NCI-H2196 treated with DMSO at 0.1 percent for 48 hours (cell line): ENCODE measurements at regions not wholly inside any gene's neighbourhood (a gene's known extent, or its start where the extent isn't known, plus 50 kb on each side); places are given as distances from the start of the nearest gene placed in this dataset.

Experiments used
- DNase-seq: peaks from one replicate; lab custom pipeline; 2025; ENCODE audit not compliant: unreplicated experiment; lab: John Stamatoyannopoulos, UW

DNA sequence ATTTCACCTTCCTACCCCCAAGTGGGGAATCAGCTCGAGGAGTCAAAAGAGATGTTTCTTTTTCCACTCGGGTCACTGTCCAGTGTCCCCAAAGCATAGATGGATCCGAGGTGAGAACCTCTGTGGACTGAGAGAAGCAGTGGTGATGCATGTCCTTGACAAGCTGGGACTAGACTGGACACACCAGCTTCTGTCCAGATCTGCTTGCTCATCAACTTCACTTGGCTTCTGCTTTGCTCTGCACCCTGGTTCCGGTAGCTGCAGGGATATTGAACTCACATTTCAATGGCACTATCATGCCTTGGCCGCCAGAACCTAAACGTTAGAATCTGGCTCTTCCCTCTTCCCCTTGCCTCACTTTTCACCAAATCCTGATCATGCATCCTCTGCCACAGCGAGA is 50.3 kb upstream of the CXCL12 start:
- DNase-seq = no peak

GRCh38 chr10:44436240-44436639 is 51.3 kb upstream of the CXCL12 start:
- no peak for DNase-seq

- DNase-seq = no peak
These were observed 53.1 kb upstream of the CXCL12 start for GRCh38 chr10:44437840-44438511.

- no peak for DNase-seq
These were observed 54.5 kb upstream of the CXCL12 start for GRCh38 chr10:44439239-44439957.

DNA sequence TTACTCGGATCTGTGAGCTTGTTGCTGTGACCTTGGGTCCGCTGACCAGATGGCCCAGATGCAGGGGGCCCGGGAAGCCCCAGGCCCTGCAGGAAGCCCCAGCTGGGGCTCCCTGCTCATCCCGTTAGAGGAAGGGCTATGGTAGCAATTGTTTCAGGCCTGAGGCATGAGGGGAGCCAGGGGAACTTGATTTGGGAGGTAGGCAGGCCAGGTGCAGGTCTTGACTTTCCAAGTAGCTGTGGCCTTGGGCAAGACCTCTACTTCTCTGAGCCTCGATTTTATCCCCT is 55.0 kb upstream of the CXCL12 start:
- DNase-seq = no peak

DNA sequence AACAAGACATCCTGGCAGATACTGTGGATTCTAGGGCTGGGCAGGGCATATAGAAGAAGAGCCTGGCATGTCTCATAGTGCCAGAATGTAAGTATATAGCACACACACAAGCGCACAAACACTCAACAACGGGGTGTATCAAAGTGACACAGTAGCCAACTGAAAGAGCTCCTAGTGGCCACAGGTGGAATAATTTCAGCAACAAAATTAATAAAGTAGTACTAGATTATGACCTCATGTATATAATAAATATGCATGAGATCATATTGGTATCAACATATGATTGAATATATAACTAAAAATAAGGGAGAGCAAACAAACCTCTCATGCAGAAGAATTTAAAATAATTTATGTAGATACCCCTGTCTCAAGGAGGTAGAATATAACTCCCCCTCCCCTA is 72.4 kb upstream of the CXCL12 start:
- DNase-seq = no peak

DNA sequence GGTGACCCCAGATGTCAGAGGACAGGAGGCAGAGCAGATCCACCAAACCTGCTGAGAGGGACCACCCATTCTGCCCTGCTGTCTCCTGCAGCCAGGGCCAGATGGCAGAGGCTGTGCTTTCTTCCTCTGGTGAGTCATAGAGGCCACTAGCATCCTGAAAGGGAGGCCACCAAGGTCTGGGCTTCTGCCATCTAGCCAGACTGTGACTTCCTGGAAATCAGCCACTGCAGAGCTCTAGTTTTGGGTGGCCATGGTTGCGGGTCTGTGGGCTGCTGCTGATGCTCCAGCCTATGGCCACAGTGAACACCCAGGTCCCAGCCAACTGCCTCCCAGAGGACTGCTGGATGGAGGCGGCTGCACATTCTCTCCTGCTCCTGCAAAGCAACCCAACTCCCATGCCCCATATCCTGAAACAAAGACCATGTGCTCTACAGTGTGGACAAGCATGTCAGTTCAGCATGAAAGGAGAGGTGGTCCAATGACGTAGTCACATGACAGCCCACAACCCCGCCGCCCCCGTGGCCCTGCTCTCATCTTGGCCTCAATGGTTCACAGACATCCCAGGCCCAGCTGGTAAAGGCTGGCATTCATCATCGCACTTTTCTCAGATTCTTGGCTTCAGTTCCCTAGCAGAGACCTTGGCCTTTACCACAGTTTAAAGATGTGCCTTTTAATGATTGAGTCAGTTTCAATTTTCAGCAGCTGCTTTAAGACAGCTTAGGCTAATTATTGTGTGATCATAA is 73.9 kb upstream of the CXCL12 start:
- no peak for DNase-seq

DNA sequence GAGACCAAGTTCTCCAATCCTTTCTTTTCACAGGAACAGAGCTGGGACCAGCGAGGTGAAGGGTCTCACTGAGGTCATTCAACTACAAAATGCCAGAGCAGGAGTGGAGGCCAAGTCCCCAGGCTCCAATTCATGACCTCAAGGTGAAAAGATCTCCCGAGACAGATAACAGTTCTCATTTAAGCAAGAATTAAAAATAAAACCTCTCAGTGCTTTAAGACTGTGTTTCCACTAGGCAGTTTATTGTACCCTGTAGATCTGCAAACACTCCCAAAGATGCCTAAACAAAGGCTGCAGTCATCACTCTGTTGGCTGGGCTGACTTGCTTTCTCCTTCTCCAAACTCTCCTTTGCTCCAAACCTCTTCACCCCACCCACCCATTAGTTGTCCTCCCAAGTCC is 74.8 kb upstream of the CXCL12 start:
- DNase-seq = no peak

- DNase-seq = no peak
These were observed 75.5 kb upstream of the CXCL12 start for GRCh38 chr10:44460416-44460815.

- DNase-seq = no peak
These were observed 77.5 kb upstream of the CXCL12 start for GRCh38 chr10:44462338-44462914.

GRCh38 chr10:44463511-44464121 is 78.7 kb upstream of the CXCL12 start:
- DNase-seq = no peak

DNA sequence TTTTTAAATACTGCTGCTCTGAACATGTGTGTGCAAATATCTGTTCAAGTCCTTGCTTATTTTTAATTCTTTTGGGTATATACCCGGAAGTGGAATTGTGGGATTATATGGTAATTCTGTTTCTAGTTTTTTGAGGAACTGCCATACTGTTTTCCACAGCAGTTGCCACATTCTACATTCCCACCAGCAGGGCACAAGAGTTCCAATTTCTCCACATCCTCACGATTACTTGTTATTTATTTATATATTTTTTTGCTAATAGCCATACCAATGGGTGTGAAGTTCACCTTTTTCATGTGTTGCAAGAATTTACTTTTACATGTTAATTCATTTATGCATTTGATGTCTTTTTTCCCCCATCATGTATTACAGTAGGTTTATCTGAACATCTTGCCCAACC is 79.6 kb upstream of the CXCL12 start:
- no peak for DNase-seq

DNA sequence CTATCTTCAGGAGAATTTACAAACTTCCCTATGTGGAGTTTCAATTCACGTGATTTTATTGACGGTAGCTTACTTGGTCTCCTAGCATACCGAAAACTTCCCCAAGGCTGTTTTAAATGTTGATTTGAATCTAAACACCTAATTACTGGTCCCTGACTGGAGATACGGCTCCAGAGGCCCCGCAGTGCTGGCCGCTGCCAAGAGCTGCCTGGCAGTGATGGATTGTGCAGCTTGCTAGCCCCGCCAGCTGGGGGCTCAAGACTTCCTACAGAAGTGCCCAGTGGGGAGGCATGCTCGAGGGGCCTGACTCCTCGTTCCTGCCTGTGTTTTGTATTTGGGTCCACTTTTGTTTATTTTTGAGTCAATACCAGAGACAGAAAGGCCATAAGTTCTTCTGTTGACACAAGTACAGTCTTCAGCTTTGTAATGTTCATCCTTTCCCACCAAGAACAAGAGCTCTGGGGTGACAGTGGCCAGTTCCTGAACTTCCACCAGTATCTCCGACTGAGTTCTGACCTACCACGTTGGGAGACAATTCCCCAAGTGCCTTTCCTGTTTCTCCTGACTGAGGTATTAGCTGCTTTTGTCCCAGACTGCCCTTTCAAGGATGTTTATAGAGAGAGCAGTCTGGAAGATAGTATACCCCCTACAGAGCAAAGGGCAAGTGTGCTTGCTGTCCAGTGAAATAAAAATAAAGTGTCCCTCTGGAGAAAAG is 80.7 kb upstream of the CXCL12 start:
- no peak for DNase-seq

DNA sequence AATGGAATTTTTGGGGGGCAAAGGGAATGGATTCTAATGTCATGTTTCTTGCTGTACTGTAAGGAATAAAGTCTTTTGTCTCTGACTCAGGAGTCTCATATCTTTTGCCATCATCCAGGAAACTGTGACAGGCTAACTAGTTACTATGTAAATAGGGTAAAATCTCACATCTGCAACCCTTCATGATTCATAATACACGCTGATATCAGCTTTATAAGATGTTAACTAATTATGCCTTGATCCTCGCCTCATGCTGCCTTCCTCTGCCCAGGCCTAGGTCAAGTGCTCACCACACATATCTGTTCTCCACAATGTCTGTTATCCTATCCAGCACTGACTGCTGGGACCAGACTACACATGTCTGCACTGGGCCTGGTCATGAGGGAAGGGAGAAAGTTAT is 81.3 kb upstream of the CXCL12 start:
- DNase-seq = no peak

- DNase-seq = no peak
These were observed 82.2 kb upstream of the CXCL12 start for GRCh38 chr10:44467090-44467489.

DNA sequence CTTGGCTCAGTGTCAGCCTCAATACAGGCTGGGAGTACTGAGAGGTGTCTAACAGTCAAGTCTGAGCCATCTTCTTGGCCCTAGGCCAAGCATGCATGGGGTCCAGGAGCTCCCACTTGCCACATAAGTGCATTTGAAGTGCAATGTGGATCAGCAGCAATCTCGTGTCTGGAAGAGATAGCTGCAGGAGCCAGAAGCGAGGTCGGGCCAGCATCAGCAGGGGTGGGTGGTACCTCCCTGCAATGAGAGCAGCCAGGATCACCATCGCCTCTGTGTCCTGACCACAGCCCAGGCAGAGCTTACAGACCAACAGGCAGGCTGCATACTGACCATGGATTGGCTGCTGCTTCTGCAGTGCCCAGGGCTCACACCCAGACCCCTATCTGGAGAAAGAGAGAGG is 83.0 kb upstream of the CXCL12 start:
- no peak for DNase-seq

GRCh38 chr10:44468525-44468924 is 83.6 kb upstream of the CXCL12 start:
- DNase-seq = no peak

GRCh38 chr10:44468965-44469364 is 84.1 kb upstream of the CXCL12 start:
- no peak for DNase-seq

DNA sequence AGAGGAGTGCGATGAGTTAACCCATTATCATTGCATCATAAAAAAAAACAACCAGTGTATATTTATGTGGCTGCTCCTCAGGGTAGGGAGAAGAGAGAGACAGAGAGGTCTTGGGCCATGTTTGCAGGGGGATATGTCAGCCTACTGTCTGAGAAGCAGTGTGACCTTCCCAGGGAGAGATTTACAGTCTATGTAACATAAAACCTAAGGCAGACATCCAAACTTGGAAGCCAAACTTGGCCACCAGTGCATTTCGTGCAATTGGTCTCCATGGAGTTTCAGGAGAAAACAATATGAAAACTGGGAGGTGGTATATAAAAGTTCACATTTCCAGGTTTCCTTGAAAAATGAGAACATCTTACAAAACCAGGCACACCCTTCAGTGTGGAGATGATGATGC is 85.9 kb upstream of the CXCL12 start:
- DNase-seq = no peak

GRCh38 chr10:44471410-44471809 is 86.5 kb upstream of the CXCL12 start:
- DNase-seq = no peak

DNA sequence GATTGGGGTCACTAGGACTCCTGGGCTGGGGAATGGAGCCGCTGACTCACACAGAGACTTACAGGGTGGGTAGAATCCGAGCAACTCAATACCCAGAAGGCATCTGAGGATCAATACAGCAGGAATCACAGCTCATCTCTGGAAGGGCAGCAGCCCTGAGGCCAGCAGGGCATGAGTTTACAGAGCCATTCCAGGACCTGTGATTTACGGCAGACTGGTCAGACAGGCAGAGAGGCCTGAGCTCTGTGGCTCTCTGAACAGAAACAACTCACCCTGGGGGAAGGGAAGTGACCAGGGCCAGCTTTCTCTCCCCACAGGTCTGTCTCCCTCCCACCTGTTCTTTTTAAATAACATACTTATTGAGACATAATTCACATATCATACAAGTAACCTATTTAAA is 88.2 kb upstream of the CXCL12 start:
- DNase-seq = no peak
